GM18499 (cell line): ENCODE measurements at regions not wholly inside any gene's neighbourhood (a gene's known extent, or its start where the extent isn't known, plus 50 kb on each side); places are given as distances from the start of the nearest gene placed in this dataset.

Experiments used
- ATAC-seq: cut with Tn5 transposase; IDR thresholded peaks from one replicate; pipeline ENCODE4 v1.9.1; 2021; ENCODE audit warnings: moderate number of reproducible peaks; ENCODE audit not compliant: insufficient read depth, unreplicated experiment

- no peak for ATAC-seq
These were observed 496.3 kb downstream of the BCOR start for GRCh38 chrX:39601231-39602177.

DNA sequence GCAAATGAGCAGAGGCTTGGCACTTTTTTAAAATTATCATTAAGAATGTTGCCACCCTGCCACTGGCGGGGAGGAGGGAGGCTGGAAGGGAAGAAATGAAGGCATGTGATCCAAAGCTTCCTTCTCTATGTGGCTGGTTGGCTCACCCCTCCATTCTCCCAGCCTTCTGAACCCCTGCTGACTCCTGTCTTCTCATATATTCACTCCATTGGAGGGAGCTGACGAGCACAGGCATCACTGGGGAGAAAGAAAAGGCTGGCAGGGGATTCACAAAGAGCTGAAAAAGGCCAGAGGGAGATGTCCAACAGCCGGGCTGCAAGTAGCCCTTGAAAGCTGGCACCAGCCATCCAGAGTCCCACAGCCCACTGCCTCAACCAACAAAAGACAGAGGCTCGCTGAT lies 495.6 kb downstream of the BCOR start:
- ATAC-seq = no peak

- no peak for ATAC-seq
These were observed 494.5 kb downstream of the BCOR start for GRCh38 chrX:39603230-39603629.

- no peak for ATAC-seq
These were observed 492.6 kb downstream of the BCOR start for GRCh38 chrX:39605183-39605582.

DNA sequence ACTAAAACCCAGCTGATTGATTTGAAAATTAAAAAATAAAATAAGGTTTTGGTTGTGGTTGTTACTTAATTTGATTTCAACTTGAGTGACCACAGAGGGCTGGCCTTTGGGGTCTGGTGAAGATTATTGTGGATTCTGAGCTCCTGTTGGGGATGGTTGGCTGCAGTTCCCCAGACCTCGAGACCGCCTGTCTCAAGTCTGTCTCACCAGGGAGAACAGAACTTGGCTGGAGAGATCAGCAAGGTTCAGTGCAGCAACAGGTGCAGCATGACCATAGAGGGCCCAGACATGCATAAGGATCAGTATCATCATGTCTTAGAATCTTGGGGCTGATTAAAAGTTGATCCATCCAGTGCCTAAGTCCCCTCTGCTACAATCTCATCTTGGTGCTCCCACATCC lies 491.9 kb downstream of the BCOR start:
- no peak for ATAC-seq

- ATAC-seq = no peak
These were observed 487.8 kb downstream of the BCOR start for GRCh38 chrX:39609941-39610340.

- no peak for ATAC-seq
These were observed 486.3 kb downstream of the BCOR start for GRCh38 chrX:39611468-39611867.

DNA sequence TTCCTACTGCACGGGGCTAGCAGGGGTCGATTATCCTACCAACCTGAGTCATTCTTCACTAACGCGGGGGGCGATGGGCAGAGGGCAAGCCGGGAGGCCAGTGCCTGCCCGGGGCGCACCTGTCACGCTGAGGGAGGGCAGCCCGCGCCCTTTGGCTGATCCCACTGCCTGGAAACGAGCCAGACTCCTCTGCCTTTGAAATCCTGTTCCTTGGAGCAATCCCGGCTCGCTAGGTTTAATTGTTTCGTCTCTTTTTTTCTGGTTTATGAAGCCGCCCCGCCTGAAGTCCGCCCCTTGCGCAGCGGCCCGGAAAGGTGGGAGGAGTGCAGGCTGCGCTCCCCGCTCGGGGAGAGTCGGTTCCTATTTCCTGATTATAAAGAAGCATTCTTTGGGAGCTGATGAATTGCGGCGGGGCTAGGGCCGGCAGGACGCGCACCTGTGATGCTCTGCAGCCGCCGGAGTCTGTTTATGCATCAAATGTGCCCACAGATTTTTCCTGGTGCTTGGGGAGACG lies 484.2 kb downstream of the BCOR start:
- no peak for ATAC-seq

GRCh38 chrX:39613997-39614679 lies 483.6 kb downstream of the BCOR start:
- ATAC-seq = no peak

GRCh38 chrX:39614680-39614998 lies 483.1 kb downstream of the BCOR start:
- no peak for ATAC-seq

DNA sequence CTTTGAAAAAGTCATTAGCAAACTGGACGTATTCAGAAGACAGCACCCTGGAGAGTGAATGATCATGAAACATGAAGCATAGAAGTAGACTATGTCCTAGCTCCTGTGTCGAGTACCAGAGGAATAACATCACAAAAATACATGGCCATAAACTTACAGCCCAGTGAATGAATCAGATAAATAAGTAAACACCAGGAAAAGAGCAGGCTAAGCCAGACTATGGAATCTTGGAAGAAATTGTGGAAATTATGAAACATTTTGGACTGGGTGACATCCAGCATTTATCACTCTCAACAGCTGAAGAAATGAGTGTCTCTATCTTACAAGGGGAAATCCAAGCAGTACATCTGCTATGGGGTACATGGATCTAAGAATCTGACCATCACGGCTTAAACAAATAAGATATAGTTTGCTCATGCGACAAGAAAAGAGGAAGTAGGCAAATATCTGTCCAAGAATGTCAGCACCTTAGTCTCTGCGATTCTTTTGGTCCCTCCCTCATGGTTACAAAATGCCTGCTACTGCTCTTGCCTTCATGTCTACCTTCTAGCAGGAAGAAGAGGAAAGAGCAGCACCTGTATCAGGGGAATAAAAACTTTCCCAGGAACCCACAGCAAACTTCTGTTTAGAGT lies 481.5 kb downstream of the BCOR start:
- no peak for ATAC-seq

DNA sequence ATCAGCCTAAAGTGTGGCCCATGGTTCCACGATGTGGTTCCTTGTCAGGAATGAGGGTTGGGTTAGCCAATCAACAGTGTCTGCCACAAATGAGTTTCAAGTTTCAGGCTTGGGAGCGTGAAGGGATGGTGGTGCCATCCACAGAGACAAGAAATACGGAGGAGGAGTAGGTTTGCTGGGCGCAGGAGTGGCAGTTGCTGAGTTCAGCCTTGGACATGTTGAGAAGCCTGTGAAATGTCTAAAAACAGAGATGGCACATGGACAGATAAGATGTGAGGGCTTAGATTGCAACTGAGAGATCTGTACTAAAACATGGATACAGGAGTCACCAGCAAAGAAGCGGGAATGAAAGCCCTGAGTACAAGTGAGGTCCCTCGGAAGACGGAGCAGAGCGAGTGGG lies 481.0 kb downstream of the BCOR start:
- no peak for ATAC-seq

DNA sequence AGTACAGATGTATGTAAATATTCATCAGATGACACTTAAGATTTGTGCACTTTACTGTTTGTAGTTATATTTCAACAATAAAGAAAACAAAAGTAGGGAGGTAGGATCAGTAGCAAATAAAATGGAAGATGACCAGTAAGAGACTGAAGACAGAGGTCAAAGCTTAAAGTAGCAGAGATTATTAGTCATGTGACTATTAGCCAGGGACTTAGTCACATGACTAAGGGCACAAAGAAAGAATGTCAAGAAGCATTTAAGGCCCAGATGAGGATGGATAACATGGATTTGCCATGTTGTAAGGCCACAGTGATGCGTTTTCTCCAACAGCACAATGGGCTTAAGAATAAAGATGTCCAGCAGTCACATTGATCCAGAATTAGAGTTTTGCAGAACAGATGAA lies 479.6 kb downstream of the BCOR start:
- ATAC-seq = no peak

GRCh38 chrX:39619182-39620009 lies 478.4 kb downstream of the BCOR start:
- ATAC-seq = no peak

GRCh38 chrX:39624166-39624565 lies 473.6 kb downstream of the BCOR start:
- ATAC-seq = no peak

GRCh38 chrX:39625810-39626209 lies 471.9 kb downstream of the BCOR start:
- no peak for ATAC-seq

DNA sequence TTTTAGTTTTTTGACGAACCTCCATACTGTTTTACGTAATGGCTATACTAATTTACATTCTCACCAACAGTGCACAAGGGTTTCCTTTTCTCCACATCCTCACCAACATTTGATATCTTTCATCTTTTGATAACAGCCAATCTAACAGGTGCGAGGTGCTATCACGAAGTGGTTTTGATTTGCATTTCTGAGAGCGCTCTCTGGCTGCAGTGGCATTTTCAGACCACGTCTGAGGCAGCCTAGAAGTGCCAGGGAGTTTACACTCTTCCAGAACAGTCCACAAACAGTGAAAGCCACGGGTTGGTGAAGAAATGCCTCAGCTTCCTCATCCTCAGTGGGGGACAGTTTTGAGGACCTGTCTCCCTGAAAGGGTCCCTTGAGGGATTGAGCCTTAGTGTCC lies 471.0 kb downstream of the BCOR start:
- ATAC-seq = no peak

- ATAC-seq = no peak
These were observed 470.5 kb downstream of the BCOR start for GRCh38 chrX:39627257-39627656.

DNA sequence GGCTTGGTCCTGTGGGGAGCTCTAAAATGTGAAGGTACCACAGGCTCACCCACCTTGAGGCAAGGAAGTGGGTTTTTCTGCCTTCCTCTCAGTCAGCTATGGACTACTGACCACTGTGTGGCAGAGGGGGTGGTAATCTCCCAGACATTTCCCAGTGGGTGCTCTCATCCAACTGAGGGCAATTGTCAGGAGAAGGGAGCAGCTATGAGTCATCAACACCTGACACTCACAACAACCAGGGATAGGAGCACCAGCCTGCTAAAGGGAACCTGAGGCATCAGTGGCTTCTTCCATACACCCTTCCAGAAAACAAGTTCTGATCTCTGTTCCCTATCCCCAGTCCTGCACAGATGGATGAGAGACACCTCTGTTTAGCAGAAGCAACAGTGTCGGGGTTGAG lies 468.8 kb downstream of the BCOR start:
- ATAC-seq = no peak

- ATAC-seq = no peak
These were observed 467.4 kb downstream of the BCOR start for GRCh38 chrX:39630344-39630743.
